LNCAP (cell line): ENCODE measurements at regions not wholly inside any gene's neighbourhood (a gene's known extent, or its start where the extent isn't known, plus 50 kb on each side); places are given as distances from the start of the nearest gene placed in this dataset.

Source experiments
- CTCF ChIP-seq: fragments of 450-650 bp; IDR thresholded peaks from 2 replicates; pipeline ENCODE4 v1.5.1; 2017; ENCODE audit warnings: mild to moderate bottlenecking

DNA sequence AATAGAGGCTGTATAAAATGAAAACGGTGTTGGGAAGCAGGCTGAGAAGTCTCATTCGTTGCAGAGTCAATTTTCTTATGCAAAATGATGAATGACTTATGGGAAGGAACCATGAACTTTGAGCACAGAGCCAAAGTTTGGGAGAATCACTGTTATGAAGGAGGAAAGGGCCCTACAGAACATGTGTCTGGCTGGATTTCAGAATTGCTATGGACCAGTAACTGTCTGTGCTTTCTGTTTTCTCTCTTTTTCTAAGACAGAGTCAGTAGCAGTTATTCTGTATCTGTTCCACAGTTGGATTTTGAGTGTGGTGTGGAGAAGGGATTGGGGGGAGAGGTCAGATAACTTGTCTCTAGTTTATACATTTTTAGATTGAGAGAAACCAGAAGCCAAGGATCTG lies 265.0 kb upstream of the HS3ST1 start:
- TF ChIP-seq CTCF: no peak

- no peak for TF ChIP-seq CTCF
These were observed 262.5 kb upstream of the HS3ST1 start for GRCh38 chr4:11691236-11691635.

GRCh38 chr4:11687727-11688126 lies 259.0 kb upstream of the HS3ST1 start:
- TF ChIP-seq CTCF: no peak

DNA sequence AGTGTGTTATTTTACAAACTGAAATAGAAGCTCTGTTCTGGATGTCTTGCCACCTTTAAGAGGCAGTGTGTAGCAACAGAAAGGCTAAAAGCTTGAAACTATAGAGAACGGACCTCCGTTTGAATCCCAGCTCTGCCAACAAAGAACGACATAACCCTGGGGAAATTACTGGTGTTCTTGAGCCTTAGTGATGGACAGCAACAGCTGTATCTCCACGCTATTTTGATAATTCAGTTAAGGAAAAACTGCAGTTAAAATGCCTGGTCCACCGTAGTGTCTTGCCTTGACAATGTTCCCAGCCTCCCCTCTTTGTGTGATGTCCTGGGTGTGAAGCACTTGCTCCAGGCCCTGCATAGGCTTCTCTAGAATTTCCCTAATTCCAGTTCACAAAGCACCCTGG lies 256.8 kb upstream of the HS3ST1 start:
- no peak for TF ChIP-seq CTCF

GRCh38 chr4:11675051-11675800 lies 246.5 kb upstream of the HS3ST1 start:
- no peak for TF ChIP-seq CTCF

DNA sequence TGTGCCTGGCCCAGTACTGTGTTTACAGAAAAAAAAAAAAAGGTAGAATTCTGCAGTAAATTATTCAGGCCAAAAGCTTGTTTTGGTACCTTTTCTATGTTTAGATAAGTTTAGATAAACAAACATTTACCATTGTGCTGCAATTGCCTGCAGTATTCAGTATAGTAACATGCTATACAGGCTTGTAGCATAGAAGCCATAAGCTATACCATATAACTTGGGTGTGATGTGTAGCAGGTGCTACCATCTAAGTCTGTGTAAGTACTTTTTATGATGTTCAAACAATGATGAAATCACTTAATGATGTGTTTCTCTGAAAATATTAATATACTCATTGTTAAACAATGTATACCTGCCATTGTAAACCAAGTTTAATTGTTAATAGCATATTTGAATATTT lies 241.6 kb upstream of the HS3ST1 start:
- TF ChIP-seq CTCF: no peak

DNA sequence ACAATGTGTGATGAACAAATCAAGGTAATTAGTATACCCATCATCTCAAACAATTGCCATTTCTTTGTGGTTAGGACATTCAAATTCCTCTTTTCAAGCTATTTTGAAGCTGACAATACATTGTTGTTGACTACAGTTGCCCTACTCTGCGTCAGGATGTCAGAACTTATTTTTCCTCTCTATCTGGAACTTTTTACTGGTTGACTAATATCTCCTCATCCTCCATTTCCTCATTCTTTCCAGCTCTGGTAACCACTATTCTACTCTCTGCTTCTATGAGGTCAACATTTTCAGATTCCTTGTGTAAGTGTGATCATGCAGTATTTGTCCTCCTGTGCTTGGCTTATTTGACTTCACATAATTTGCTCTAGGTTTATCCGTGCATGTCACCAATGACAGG lies 240.5 kb upstream of the HS3ST1 start:
- no peak for TF ChIP-seq CTCF

GRCh38 chr4:11663114-11663513 lies 234.4 kb upstream of the HS3ST1 start:
- TF ChIP-seq CTCF: no peak
